PFSK-1 (cell line): ENCODE measurements at regions not wholly inside any gene's neighbourhood (a gene's known extent, or its start where the extent isn't known, plus 50 kb on each side); places are given as distances from the start of the nearest gene placed in this dataset.

Experiments used
- FOXP2 ChIP-seq: optimal IDR thresholded peaks from 2 replicates; pipeline ENCODE3; 2011; ENCODE audit warnings: borderline replicate concordance, control low read depth, inconsistent platforms; ENCODE audit not compliant: insufficient read depth; ENCODE audit errors: extremely low read length, extremely low read depth
- POLR2AphosphoS5 ChIP-seq: IDR thresholded peaks from 2 replicates; pipeline ENCODE4 v1.6.1; 2012; ENCODE audit warnings: low read depth, mild to moderate bottlenecking, control low read depth, low read length, moderate library complexity
- SIN3A ChIP-seq: IDR thresholded peaks from 2 replicates; pipeline ENCODE4 v1.6.1; 2012; ENCODE audit warnings: mild to moderate bottlenecking, low read length, moderate library complexity, borderline replicate concordance; ENCODE audit not compliant: insufficient read depth
- TAF1 ChIP-seq: IDR thresholded peaks from 2 replicates; pipeline ENCODE4 v1.6.1; 2012; ENCODE audit warnings: low read length, control low read depth, borderline replicate concordance; ENCODE audit not compliant: insufficient read depth
- TF ChIP-seq, protein P1 (sequence below), 2 experiments: IDR thresholded peaks; 2 replicates each; pipeline versions ENCODE4 v1.6.1 to v1.8.0; 2011 to 2012; ENCODE audit warnings: low read depth in 2 of 2, low read length in 2 of 2, control low read depth in 1 of 2, inconsistent platforms in 1 of 2, mild to moderate bottlenecking in 1 of 2, moderate library complexity in 1 of 2; ENCODE audit not compliant: insufficient read depth in 1 of 2

DNA sequence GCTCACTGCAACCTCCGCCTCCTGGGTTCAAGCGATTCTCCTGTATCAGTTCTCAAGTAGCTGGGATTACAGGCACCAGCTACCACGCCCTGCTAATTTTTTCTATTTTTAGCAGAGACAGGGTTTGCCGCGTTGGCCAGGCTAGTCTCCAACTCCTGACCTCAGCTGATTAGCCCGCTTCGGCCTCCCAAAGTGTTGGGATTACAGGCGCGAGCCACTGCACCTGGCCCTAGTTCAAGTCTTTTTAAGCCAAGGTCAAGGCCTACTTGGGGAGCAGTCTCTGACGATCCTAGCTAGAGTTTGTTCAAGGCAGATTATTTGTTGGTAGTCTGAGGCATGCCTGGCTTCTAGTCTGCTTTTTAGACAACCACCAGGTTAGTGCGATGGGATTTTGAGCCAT is 709.5 kb upstream of the COBL start:
- no peak for TF ChIP-seq FOXP2
- no peak for TF ChIP-seq POLR2AphosphoS5
- TF ChIP-seq, protein P1, sequence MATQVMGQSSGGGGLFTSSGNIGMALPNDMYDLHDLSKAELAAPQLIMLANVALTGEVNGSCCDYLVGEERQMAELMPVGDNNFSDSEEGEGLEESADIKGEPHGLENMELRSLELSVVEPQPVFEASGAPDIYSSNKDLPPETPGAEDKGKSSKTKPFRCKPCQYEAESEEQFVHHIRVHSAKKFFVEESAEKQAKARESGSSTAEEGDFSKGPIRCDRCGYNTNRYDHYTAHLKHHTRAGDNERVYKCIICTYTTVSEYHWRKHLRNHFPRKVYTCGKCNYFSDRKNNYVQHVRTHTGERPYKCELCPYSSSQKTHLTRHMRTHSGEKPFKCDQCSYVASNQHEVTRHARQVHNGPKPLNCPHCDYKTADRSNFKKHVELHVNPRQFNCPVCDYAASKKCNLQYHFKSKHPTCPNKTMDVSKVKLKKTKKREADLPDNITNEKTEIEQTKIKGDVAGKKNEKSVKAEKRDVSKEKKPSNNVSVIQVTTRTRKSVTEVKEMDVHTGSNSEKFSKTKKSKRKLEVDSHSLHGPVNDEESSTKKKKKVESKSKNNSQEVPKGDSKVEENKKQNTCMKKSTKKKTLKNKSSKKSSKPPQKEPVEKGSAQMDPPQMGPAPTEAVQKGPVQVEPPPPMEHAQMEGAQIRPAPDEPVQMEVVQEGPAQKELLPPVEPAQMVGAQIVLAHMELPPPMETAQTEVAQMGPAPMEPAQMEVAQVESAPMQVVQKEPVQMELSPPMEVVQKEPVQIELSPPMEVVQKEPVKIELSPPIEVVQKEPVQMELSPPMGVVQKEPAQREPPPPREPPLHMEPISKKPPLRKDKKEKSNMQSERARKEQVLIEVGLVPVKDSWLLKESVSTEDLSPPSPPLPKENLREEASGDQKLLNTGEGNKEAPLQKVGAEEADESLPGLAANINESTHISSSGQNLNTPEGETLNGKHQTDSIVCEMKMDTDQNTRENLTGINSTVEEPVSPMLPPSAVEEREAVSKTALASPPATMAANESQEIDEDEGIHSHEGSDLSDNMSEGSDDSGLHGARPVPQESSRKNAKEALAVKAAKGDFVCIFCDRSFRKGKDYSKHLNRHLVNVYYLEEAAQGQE (IDR thresholded peaks at IDR 0.05; ENCODE audit: insufficient read depth in 1 of 2, low read depth in 2 of 2, low read length in 2 of 2): no peak
- TF ChIP-seq SIN3A: no peak
- TF ChIP-seq TAF1: no peak

DNA sequence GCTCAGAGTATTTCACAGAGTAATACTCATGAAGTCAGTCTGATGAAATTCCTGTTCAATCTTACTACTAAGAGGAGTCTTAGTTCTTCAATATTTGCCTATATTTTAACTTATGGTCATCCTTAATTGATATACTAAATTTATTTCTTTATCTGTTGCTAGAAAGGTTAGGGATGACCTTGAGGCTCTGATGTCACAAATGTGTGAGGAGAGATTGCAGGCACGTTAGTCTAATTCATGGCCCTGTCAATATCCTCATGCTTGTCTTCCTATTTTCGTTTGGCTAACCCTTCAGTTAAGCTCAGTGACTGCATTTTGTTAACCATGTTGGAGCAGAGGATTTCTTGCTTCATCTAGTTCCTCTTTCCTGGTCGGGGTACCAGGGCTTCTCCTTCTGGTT is 704.7 kb upstream of the COBL start:
- TF ChIP-seq POLR2AphosphoS5 (no peak), SIN3A (no peak), TAF1 (no peak), FOXP2 (no peak)
- TF ChIP-seq, protein P1 (IDR thresholded peaks at IDR 0.05; ENCODE audit: insufficient read depth in 1 of 2, low read depth in 2 of 2, low read length in 2 of 2): no peak

DNA sequence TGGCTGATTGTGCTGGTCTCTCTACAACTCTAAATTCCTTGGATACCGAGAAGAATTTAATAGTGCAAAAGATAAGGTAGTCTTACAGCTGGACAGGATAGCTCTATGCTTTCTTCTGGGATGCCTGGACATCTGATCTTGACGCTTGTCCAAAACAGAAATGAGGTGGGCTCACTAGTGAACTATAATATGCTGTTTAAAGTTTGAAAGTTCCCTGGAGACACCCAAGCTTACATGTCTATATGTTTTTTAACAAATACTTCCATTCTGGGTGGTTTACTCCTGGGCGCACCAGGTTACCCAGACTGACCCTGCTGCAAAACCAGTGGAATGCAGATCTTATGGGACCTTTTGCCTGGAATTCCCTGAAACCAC is 702.1 kb upstream of the COBL start:
- TF ChIP-seq FOXP2: no peak
- TF ChIP-seq, protein P1 (IDR thresholded peaks at IDR 0.05; ENCODE audit: insufficient read depth in 1 of 2, low read depth in 2 of 2, low read length in 2 of 2): no peak
- TF ChIP-seq POLR2AphosphoS5: no peak
- TF ChIP-seq SIN3A: no peak
- no peak for TF ChIP-seq TAF1

DNA sequence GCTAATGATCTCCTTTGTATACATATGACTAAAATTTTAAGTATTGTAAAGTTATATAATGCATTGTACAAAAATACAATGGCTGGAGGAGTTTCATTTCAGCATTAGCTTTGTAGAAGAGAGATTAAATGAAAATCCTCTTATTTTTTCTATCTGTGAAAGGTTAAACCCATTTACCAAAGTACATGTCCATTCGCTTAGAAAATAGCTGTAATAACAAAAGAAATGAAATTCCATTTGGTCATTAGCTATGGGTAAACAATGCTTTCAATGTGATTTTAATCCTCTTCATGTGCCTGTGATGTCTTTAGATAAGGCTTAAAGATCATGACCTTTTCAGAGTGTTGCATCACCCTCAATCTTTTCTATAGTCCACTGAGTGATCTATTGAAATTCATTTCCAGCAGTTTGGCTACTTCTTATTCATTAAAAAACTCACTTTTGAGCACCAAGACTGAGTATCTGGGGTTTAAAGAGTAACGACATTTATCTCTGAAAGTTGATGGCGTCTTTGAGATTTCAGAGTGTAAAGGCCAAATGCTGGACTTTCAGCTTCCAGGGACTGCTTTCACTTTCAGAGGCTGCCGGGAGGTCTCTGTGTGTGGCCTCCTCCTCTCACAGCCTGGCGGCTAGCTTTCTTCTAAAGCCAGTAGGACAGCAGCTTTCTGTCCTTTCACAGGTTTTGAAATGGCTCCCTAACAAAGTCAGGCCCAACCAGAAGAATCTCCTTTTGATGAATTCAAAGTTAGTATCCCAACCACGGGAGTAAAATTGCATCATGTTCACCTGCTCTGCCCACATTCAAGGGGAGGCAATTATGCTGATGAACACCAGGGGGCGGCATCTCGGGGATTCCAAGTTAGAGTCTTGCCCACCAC is 701.4 kb upstream of the COBL start:
- TF ChIP-seq SIN3A (no peak), FOXP2 (no peak), POLR2AphosphoS5 (no peak), TAF1 (no peak)
- TF ChIP-seq, protein P1 (IDR thresholded peaks at IDR 0.05; ENCODE audit: insufficient read depth in 1 of 2, low read depth in 2 of 2, low read length in 2 of 2): no peak
